Globus pallidus (tissue), 1 donor: ENCODE measurements at regions not wholly inside any gene's neighbourhood (a gene's known extent, or its start where the extent isn't known, plus 50 kb on each side); places are given as distances from the start of the nearest gene placed in this dataset.
"Not testable (repeated sequence)": the region's sequence is repeated elsewhere in the genome, so short reads cannot be mapped to it uniquely, and the experiment has no call there.

Experiments
- DNase-seq: peaks from one replicate; pipeline ENCODE4 v3.0.0-alpha.2; 2015; ENCODE audit warnings: low spot score

DNA sequence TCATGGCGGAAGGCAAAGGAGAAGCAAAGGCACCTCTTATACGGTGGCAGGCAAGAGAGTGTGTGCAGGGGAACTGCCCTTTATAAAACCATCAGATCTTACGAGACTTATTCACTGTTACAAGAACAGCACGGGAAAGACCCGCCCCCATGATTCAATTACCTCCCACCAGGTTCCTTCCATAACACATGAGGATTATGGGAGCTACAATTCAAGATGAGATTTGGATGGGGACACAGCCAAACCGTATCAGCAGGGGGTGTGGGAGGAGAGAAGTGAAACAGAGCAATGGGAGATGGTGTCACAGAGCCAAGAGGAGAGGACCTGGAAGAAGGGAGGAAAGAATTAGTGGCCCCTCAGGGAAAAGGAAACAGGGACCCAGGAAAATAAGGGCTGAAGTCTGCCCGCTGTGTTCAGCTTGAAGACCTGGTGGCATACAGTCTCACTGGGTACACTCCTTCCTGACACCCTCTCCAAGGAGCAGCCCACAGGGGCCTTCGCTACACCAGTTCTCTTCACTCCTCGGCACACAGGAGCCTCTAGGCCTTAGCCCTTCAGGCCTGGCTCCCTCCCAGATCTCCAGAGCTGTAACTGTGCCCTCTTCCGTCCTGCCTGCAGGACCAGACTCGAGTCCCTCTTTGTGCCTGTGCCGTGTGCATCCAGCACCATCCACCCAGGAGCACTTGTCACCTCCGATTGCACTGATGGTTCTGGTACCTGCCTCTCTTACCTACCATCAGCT lies 262.1 kb downstream of the EIPR1 start:
- DNase-seq, result no peak

GRCh38 chr2:3114406-3115185 lies 263.0 kb downstream of the EIPR1 start:
- no peak for DNase-seq

DNA sequence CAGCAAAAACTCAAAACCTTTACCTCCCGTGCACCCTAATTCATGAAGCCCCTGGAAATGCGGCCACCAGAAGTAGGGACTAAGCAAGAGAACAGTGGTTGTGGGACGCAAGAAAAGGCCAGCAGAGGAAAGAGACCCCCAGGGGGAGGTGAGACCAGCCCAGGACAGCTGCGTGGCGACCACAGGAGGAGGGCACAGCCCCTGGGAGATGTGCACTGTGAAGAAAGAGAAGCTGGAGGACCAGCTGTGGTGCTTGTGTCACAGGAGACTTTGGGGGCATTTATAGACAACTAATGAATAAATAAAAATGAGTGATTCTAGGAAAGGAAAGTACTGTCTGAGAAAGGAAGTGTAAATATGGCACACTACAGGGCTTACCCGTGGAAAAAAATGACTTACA lies 263.8 kb downstream of the EIPR1 start:
- DNase-seq, result no peak

DNA sequence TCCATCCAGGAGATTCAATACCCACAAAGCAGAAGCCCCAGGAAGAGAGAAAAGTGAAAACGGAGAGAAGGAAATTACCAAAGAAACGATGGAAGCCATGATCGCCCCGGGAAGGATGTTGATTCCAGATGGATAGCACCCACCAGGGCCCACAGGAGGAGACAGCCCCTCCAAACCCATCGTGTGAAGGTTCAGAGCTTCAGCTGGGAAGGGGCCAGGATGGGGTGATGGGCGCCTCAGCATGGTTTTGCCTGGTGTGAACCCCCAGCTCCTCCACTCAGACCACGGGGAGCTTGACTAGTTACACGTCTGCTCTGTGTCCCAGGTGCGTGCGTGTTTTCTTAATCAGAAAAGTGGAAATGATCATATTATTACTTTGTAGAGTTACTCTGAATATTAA lies 264.5 kb downstream of the EIPR1 start:
- DNase-seq, result no peak

GRCh38 chr2:3112553-3112952 lies 265.1 kb downstream of the EIPR1 start:
- DNase-seq, result no peak

GRCh38 chr2:3112131-3112530 lies 265.5 kb downstream of the EIPR1 start:
- DNase-seq, result no peak

- no peak for DNase-seq
Measured at GRCh38 chr2:3110994-3111666, 266.5 kb downstream of the EIPR1 start.

DNA sequence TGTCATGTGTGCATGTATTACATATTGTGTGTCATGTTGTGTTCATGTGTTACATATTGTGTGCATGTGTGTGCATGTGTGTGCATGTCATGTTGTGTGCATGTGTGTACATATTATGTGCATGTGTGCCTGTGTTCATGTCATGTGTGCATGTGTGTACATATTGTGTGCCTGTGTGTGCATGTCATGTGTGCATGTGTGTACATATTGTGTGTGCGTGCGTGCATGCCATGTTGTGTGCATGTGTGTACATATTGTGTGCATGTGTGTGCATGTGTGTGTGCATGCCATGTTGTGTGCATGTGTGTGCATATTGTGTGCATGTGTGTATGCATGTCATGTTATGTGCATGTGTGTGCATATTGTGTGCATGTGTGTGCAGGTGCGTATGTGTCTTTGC lies 267.1 kb downstream of the EIPR1 start:
- no peak for DNase-seq

DNA sequence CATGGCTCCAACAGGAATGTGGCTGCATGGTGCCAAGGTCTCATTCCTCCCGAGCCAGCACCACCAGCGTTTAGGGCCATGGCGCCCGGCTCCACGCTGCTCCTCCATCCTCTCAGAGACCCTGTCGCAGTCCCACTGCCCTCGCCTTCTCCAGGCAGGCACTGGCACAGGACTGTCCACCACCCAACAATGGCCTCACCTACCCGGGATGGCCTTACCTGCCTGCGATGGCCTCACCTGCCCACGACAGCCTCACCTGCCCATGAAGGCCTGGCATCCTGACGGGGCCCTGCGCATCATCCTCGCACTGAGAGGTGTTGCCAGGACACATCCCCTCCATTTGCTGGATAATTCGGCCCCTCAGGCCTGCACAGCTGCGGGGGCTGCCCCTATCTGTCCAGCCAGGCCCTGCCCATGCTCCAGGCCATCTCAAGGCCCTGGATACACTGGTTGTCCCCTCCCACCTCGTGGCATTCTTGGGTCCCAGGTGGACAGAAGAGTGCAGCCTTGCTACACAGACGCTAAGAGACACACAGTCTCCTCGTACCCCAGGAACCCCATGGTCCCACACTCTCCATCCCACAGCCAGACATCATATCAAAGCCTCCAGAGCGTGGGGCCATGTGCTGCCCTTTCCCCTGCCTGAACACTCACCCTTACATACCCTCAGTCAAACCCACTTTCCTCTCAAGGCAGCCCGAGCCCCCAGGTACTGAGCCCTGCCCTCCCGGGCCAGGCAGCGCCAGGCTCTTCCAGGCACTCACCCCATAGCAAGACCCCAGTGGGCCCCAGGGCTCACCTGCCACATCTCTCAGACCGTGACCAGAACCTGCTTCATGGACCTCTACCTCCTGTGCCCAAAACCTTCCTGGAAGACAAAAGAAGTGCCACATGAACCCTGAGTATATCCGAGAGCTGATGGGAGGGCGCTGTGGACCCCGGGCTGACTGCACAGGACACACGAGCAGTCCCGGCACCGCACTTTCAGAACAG lies 268.6 kb downstream of the EIPR1 start:
- no peak for DNase-seq

DNA sequence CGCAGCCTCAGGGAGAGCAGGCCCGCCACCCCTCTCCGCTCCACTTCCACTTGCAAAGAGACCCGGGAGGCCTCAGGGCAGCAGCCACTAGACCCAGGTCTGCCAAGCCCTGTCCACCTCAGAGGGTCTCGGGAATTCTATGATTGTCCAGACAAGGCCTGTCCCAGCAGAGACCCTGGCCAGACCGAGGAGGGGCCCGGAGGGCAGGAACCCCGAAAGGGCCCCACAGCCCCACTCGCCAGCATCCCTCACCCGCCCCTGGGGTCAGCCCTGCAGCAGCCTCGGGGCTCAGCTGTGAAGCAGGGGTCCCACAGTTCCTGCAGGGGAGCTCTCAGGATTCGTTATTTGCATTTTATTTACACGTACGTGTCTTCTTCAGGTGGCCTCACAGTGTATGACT lies 269.5 kb downstream of the EIPR1 start:
- DNase-seq, result no peak

DNA sequence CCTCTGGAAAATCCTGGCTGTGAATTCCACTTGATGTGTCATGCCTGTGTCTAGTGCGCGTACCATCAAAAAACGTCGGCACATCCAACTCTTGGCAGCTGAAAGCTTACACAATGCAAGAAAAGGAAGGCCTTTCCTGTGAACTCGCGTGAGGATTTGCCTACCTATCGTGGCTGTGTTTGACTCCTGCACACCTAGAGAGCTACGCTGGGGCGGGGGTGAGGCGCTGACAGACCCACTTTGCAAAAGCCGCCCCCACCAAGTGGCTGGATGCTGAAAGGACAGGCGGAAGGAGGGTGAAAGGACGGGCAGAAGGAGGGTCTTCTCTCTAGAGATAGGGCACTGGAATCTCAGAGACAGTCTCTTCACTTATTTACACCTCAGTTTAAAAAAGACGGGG lies 270.1 kb downstream of the EIPR1 start:
- DNase-seq, result no peak

- no peak for DNase-seq
Measured at GRCh38 chr2:3105814-3106569, 271.6 kb downstream of the EIPR1 start.

GRCh38 chr2:3104958-3105813 lies 272.4 kb downstream of the EIPR1 start:
- DNase-seq, result not testable (repeated sequence)

GRCh38 chr2:3104261-3104660 lies 273.4 kb downstream of the EIPR1 start:
- DNase-seq, result no peak

DNA sequence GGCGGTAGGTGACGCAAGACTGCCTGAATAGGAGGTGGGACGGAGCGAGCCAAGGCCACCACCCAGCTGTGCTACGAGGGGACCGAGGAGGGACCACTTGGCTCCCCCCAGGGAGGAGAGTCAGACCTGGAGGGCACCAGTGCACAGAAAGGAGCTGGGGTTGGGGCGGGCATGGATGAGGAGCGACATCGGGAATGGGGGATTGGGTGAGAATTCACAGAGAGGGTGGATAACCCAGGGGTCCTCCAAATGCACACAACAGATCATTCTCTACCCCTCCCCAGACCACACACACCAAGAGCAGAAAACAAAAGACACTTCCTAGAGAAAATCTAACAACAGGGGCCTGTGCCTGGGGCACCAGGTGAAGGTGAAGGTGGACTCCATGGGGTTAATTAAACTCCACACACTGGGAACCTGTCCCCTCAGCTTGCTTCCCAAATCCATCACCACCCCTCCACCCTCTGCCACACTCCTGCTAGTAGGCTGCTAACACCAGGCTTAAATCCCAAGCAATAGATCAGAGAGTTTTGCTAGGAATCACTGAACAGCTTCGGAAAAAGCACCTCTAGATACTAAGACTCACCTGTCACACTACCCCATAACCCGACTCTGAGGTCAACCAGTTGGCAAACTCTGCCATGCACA lies 274.6 kb downstream of the EIPR1 start:
- DNase-seq, result no peak

DNA sequence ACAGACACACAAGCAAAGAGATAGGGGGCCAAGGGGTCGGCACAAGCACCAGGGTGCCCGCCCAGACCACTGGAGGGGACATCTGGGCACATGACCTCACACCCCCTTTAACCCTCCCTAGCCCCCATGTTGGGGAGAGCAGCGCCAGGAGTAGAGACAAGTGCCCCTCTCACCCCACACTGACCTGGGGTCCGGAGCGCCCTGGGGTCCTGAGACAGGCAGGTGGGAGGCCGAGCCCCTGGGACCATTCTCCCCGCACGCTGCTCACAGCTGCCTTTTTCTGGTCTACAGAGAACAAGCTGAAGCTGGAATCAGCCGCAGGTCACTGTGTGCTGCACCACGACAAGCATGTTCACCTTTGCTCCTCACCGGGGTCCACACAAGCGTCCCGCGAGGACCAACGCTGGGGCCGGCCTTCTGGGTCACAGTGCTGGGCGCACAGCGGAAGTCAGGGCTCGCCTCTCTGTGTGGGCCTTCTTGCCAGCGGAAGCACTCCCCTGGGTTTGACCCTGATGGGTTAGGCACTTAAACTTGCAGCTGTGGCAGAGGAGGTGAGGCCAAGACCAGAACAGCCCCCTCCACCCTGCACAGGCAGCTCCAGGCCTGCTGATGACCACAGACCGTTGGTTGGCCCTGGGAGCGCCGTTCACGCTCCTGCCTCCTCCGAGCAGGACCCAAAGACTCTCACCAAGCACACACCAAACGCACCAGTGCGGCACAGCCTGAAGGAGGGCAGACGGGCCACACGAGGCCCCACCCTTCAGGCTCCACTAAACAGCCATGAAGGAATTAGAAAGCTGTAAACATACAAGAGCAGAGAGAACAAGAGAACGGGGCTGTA lies 275.3 kb downstream of the EIPR1 start:
- DNase-seq, result no peak

GRCh38 chr2:3101016-3101942 lies 276.3 kb downstream of the EIPR1 start:
- DNase-seq, result no peak
